CD14-positive monocyte (primary cell): ENCODE measurements at regions not wholly inside any gene's neighbourhood (a gene's known extent, or its start where the extent isn't known, plus 50 kb on each side); places are given as distances from the start of the nearest gene placed in this dataset.

Experiments
- DNase-seq, 3 donors: peaks; one replicate each; pipeline ENCODE4 v3.0.0-alpha.2; 2011 to 2022
- H2AFZ ChIP-seq: 2 replicates; pipeline ENCODE4 v1.6.0; 2012; ENCODE audit warnings: mild to moderate bottlenecking, low read depth, low read length, inconsistent platforms; ENCODE audit not compliant: insufficient read depth, poor library complexity, severe bottlenecking
- H3K27ac ChIP-seq, 2 donors: 1 replicate in 1 of 2; 2 replicates in 1 of 2; pipeline ENCODE4 v1.5.1; 2012 to 2013; ENCODE audit warnings: low read length in 2 of 2, control low read depth in 1 of 2, inconsistent platforms in 1 of 2, low read depth in 1 of 2, mild to moderate bottlenecking in 1 of 2
- H3K27me3 ChIP-seq, 2 donors: one replicate each; pipeline versions ENCODE4 v1.6.0 to v1.6.1; 2011 to 2013; ENCODE audit warnings: low read length in 2 of 2; ENCODE audit not compliant: control insufficient read depth in 2 of 2, insufficient read depth in 2 of 2
- H3K36me3 ChIP-seq, 2 donors: replicated peaks in 1 of 2; 1 replicate in 1 of 2; 2 replicates in 1 of 2; pipeline versions ENCODE4 v1.5.1 to v1.6.1; 2012 to 2013; ENCODE audit warnings: low read length in 2 of 2, control low read depth in 1 of 2, inconsistent platforms in 1 of 2, mild to moderate bottlenecking in 1 of 2; ENCODE audit not compliant: insufficient read depth in 2 of 2, control insufficient read depth in 1 of 2
- H3K4me1 ChIP-seq, 2 donors: 1 replicate in 1 of 2; 2 replicates in 1 of 2; pipeline versions ENCODE4 v1.5.1 to v1.6.1; 2012 to 2013; ENCODE audit warnings: low read length in 2 of 2, control low read depth in 1 of 2, inconsistent platforms in 1 of 2, mild to moderate bottlenecking in 1 of 2, moderate library complexity in 1 of 2; ENCODE audit not compliant: insufficient read depth in 2 of 2, control insufficient read depth in 1 of 2
- H3K4me2 ChIP-seq: replicated peaks from 2 replicates; pipeline ENCODE3; 2012; ENCODE audit warnings: low read length, moderate library complexity, mild to moderate bottlenecking; ENCODE audit not compliant: poor library complexity, severe bottlenecking; ENCODE audit errors: extremely low read depth
- H3K4me3 ChIP-seq, 3 experiments: fragments of 200-600 bp in 1 of 3; sonication (generic) in 1 of 3; replicated peaks in 1 of 3; 1 replicate in 2 of 3; 2 replicates in 1 of 3; pipeline ENCODE4 v1.5.1; 2011 to 2013; ENCODE audit warnings: low read length in 3 of 3, mild to moderate bottlenecking in 3 of 3, control low read depth in 2 of 3, low read depth in 2 of 3, inconsistent platforms in 1 of 3, moderate library complexity in 1 of 3
- H3K79me2 ChIP-seq: 2 replicates; pipeline ENCODE4 v1.6.0; 2012; ENCODE audit warnings: mild to moderate bottlenecking, control low read depth, inconsistent platforms, low read length, moderate library complexity; ENCODE audit not compliant: insufficient read depth
- H3K9ac ChIP-seq: 2 replicates; pipeline ENCODE4 v1.6.0; 2017; ENCODE audit warnings: low read length, mild to moderate bottlenecking; ENCODE audit not compliant: insufficient read depth, poor library complexity, severe bottlenecking
- H3K9me3 ChIP-seq, 2 donors: replicated peaks in 1 of 2; 1 replicate in 1 of 2; 2 replicates in 1 of 2; pipeline versions ENCODE4 v1.5.1 to v1.6.1; 2012 to 2013; ENCODE audit warnings: low read length in 2 of 2, control low read depth in 1 of 2; ENCODE audit not compliant: control insufficient read depth in 1 of 2, insufficient read depth in 1 of 2
- H4K20me1 ChIP-seq: 2 replicates; pipeline ENCODE4 v1.6.0; 2012; ENCODE audit warnings: mild to moderate bottlenecking, low read length, control low read depth, moderate library complexity; ENCODE audit not compliant: insufficient read depth
- H3K27ac Mint-ChIP-seq, 7 donors: one replicate each; pipeline ENCODE4 v1.8.0; 2020; ENCODE audit warnings: mild to moderate bottlenecking in 7 of 7, mixed read lengths in 7 of 7, moderate library complexity in 6 of 7, inconsistent platforms in 2 of 7
- H3K27me3 Mint-ChIP-seq, 3 donors: one replicate each; pipeline ENCODE4 v1.8.0; 2021 to 2022; ENCODE audit warnings: low read depth in 3 of 3, mild to moderate bottlenecking in 3 of 3, mixed read lengths in 3 of 3, moderate library complexity in 3 of 3, inconsistent platforms in 1 of 3
- H3K36me3 Mint-ChIP-seq, 2 donors: one replicate each; pipeline ENCODE4 v1.8.0; 2020; ENCODE audit warnings: mixed read lengths in 2 of 2, inconsistent platforms in 1 of 2, mild to moderate bottlenecking in 1 of 2
- H3K4me1 Mint-ChIP-seq: one replicate; pipeline ENCODE4 v1.8.0; 2020; ENCODE audit warnings: mild to moderate bottlenecking, mixed read lengths
- H3K4me3 Mint-ChIP-seq, 2 donors: one replicate each; pipeline ENCODE4 v1.8.0; 2020; ENCODE audit warnings: mild to moderate bottlenecking in 2 of 2, mixed read lengths in 2 of 2, moderate library complexity in 1 of 2
- H3K9me3 Mint-ChIP-seq, 7 donors: one replicate each; pipeline ENCODE4 v1.8.0; 2020 to 2022; ENCODE audit warnings: mixed read lengths in 7 of 7, mild to moderate bottlenecking in 6 of 7, moderate library complexity in 6 of 7, inconsistent platforms in 2 of 7
- CTCF ChIP-seq: fragments of 200-600 bp; IDR thresholded peaks from one replicate; pipeline ENCODE4 v1.8.0; 2022; ENCODE audit warnings: antibody characterized with exemption, mild to moderate bottlenecking
- WGBS: methylation state at CpG from one replicate; pipeline ENCODE4 v1.1.5; 2013; ENCODE audit warnings: missing lambda C conversion rate; ENCODE audit not compliant: insufficient coverage; 5-methylcytosine and 5-hydroxymethylcytosine counted together
- intact Hi-C, 2 donors: fragments of 100-400 bp; cut with micrococcal nuclease; formaldehyde crosslinking; loops; one replicate each; pipeline versions ENCODE4 v1.15.0 to v1.15.1; 2023

GRCh38 chr1:163537809-163538208 lies 216.1 kb downstream of the NUF2 start:
- WGBS, result no CpG with 5 or more reads among the region's 1 CpG
- no peak overlapping the region for H3K4me3 Mint-ChIP-seq
- no peaks in the 10 kb centered on the region for H3K9me3 ChIP-seq
- no peak overlapping the region for H3K9ac ChIP-seq
- H2AFZ ChIP-seq, result no peak overlapping the region
- no peak overlapping the region for H3K27ac Mint-ChIP-seq
- H3K27ac ChIP-seq, result no peak overlapping the region
- no peaks in the 10 kb centered on the region for H3K36me3 ChIP-seq
- peaks cover 0 to 4% (median 2%) of the 10 kb centered on the region in 3 donors for H3K27me3 Mint-ChIP-seq
- H3K9me3 Mint-ChIP-seq, result peaks cover 0 to 1% (median 0%) of the 10 kb centered on the region in 7 donors
- H3K36me3 Mint-ChIP-seq, result no peaks in the 10 kb centered on the region
- H3K4me1 Mint-ChIP-seq, result peaks cover 7% of the 10 kb centered on the region
- H3K27me3 ChIP-seq, result no peaks in the 10 kb centered on the region
- H3K4me1 ChIP-seq, result no peaks in the 10 kb centered on the region
- no peaks in the 10 kb centered on the region for H4K20me1 ChIP-seq
- no peak for TF ChIP-seq CTCF
- intact Hi-C loops, result no loop called here
- no peak for DNase-seq
- H3K4me2 ChIP-seq, result no peak overlapping the region
- no peaks in the 10 kb centered on the region for H3K79me2 ChIP-seq
- H3K4me3 ChIP-seq, result no peak overlapping the region

- Histone ChIP-seq H3K9ac (no peak overlapping the region), H3K4me1 (no peaks in the 10 kb centered on the region), H2AFZ (no peak overlapping the region), H3K27ac (no peak overlapping the region), H3K36me3 (no peaks in the 10 kb centered on the region), H3K79me2 (no peaks in the 10 kb centered on the region), H3K4me2 (no peak overlapping the region), H3K9me3 (no peaks in the 10 kb centered on the region), H3K27me3 (no peaks in the 10 kb centered on the region), H3K4me3 (no peak overlapping the region), H4K20me1 (no peaks in the 10 kb centered on the region)
- DNase-seq, result no peak
- H3K27ac Mint-ChIP-seq, result no peak overlapping the region
- H3K4me3 Mint-ChIP-seq, result no peak overlapping the region
- intact Hi-C loops, result no loop called here
- 88% methylated on average over 3 of the region's 4 CpGs for WGBS
- H3K27me3 Mint-ChIP-seq, result peaks cover 0 to 4% (median under 1%) of the 10 kb centered on the region in 3 donors
- peaks cover 0 to 1% (median 0%) of the 10 kb centered on the region in 7 donors for H3K9me3 Mint-ChIP-seq
- no peaks in the 10 kb centered on the region for H3K36me3 Mint-ChIP-seq
- H3K4me1 Mint-ChIP-seq, result peaks cover 7% of the 10 kb centered on the region
- no peak for TF ChIP-seq CTCF
Observed at GRCh38 chr1:163538667-163539066, 216.9 kb downstream of the NUF2 start.
